ENCODE measurements at regions not wholly inside any gene's neighbourhood (a gene's known extent, or its start where the extent isn't known, plus 50 kb on each side); places are given as distances from the start of the nearest gene placed in this dataset.

GRCh38 chr13:109631069-109631468 is 155.3 kb downstream of the IRS2 start:
- no peak overlapping the region for H3K4me3 ChIP-seq (ENCODE audit: low read depth, low read length)
- CTCF ChIA-PET: no interaction called here
- no peak overlapping the region for H3K27ac ChIP-seq (ENCODE audit: extremely low read depth, low read depth, low read length)
- H3K4me1 ChIP-seq (ENCODE audit: control insufficient read depth, insufficient read depth, low read length): no peaks in the 10 kb centered on the region
- H3K36me3 ChIP-seq (ENCODE audit: control insufficient read depth in 2 of 2, insufficient read depth in 1 of 2, low read length in 2 of 2): no peaks in the 10 kb centered on the region
- no peaks in the 10 kb centered on the region for H3K9me3 ChIP-seq (ENCODE audit: control insufficient read depth, insufficient read depth, low read depth, low read length)
- TF ChIP-seq ZNF274 (IDR thresholded peaks at IDR 0.05; ENCODE audit: low read length): no peak
- TF ChIP-seq ZNF274 (tag by site-specific recombination; IDR thresholded peaks at IDR 0.05; ENCODE audit: borderline replicate concordance): no peak
- no peak for TF ChIP-seq MZF1 (tag by site-specific recombination; IDR thresholded peaks at IDR 0.05; ENCODE audit: borderline replicate concordance)
- no peak for TF ChIP-seq ZNF670 (tag by site-specific recombination; IDR thresholded peaks at IDR 0.05; ENCODE audit: low read depth)
- TF ChIP-seq ZNF501 (tag by site-specific recombination; IDR thresholded peaks at IDR 0.05): no peak
- no peak for TF ChIP-seq ZSCAN23 (tag by site-specific recombination; IDR thresholded peaks at IDR 0.05)
- no peak for TF ChIP-seq ZNF214 (tag by site-specific recombination; IDR thresholded peaks at IDR 0.05; ENCODE audit: borderline replicate concordance)
- no peak for TF ChIP-seq ZNF776 (tag by site-specific recombination; IDR thresholded peaks at IDR 0.05; ENCODE audit: borderline replicate concordance)
- TF ChIP-seq ZNF335 (tag by site-specific recombination; conservative IDR thresholded peaks at IDR 0.05): no peak
- TF ChIP-seq, protein P1, sequence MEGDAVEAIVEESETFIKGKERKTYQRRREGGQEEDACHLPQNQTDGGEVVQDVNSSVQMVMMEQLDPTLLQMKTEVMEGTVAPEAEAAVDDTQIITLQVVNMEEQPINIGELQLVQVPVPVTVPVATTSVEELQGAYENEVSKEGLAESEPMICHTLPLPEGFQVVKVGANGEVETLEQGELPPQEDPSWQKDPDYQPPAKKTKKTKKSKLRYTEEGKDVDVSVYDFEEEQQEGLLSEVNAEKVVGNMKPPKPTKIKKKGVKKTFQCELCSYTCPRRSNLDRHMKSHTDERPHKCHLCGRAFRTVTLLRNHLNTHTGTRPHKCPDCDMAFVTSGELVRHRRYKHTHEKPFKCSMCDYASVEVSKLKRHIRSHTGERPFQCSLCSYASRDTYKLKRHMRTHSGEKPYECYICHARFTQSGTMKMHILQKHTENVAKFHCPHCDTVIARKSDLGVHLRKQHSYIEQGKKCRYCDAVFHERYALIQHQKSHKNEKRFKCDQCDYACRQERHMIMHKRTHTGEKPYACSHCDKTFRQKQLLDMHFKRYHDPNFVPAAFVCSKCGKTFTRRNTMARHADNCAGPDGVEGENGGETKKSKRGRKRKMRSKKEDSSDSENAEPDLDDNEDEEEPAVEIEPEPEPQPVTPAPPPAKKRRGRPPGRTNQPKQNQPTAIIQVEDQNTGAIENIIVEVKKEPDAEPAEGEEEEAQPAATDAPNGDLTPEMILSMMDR (tag by site-specific recombination; IDR thresholded peaks at IDR 0.05): no peak
- TF ChIP-seq ZNF16 (tag by site-specific recombination; IDR thresholded peaks at IDR 0.05; ENCODE audit: low read depth): no peak
- no peak for TF ChIP-seq ZNF211 (tag by site-specific recombination; IDR thresholded peaks at IDR 0.05; ENCODE audit: low read depth)
- no peak for TF ChIP-seq ZNF433 (tag by site-specific recombination; IDR thresholded peaks at IDR 0.05; ENCODE audit: low read depth)
- no peak for TF ChIP-seq ZNF2 (tag by site-specific recombination; IDR thresholded peaks at IDR 0.05)
- TF ChIP-seq TCF7L2 (IDR thresholded peaks at IDR 0.05; ENCODE audit: borderline replicate concordance, low read depth, low read length): no peak
- no peak for TF ChIP-seq ZNF157 (tag by site-specific recombination; IDR thresholded peaks at IDR 0.05)
- TF ChIP-seq ZNF18 (tag by site-specific recombination; IDR thresholded peaks at IDR 0.05): no peak
- TF ChIP-seq ZNF701 (tag by site-specific recombination; IDR thresholded peaks at IDR 0.05): no peak
- TF ChIP-seq, protein P2, sequence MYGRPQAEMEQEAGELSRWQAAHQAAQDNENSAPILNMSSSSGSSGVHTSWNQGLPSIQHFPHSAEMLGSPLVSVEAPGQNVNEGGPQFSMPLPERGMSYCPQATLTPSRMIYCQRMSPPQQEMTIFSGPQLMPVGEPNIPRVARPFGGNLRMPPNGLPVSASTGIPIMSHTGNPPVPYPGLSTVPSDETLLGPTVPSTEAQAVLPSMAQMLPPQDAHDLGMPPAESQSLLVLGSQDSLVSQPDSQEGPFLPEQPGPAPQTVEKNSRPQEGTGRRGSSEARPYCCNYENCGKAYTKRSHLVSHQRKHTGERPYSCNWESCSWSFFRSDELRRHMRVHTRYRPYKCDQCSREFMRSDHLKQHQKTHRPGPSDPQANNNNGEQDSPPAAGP (tag by site-specific recombination; IDR thresholded peaks at IDR 0.05): no peak
- TF ChIP-seq, protein P3, sequence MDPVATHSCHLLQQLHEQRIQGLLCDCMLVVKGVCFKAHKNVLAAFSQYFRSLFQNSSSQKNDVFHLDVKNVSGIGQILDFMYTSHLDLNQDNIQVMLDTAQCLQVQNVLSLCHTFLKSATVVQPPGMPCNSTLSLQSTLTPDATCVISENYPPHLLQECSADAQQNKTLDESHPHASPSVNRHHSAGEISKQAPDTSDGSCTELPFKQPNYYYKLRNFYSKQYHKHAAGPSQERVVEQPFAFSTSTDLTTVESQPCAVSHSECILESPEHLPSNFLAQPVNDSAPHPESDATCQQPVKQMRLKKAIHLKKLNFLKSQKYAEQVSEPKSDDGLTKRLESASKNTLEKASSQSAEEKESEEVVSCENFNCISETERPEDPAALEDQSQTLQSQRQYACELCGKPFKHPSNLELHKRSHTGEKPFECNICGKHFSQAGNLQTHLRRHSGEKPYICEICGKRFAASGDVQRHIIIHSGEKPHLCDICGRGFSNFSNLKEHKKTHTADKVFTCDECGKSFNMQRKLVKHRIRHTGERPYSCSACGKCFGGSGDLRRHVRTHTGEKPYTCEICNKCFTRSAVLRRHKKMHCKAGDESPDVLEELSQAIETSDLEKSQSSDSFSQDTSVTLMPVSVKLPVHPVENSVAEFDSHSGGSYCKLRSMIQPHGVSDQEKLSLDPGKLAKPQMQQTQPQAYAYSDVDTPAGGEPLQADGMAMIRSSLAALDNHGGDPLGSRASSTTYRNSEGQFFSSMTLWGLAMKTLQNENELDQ (tag by site-specific recombination; IDR thresholded peaks at IDR 0.05; ENCODE audit: low read depth): no peak
- TF ChIP-seq, protein P4, sequence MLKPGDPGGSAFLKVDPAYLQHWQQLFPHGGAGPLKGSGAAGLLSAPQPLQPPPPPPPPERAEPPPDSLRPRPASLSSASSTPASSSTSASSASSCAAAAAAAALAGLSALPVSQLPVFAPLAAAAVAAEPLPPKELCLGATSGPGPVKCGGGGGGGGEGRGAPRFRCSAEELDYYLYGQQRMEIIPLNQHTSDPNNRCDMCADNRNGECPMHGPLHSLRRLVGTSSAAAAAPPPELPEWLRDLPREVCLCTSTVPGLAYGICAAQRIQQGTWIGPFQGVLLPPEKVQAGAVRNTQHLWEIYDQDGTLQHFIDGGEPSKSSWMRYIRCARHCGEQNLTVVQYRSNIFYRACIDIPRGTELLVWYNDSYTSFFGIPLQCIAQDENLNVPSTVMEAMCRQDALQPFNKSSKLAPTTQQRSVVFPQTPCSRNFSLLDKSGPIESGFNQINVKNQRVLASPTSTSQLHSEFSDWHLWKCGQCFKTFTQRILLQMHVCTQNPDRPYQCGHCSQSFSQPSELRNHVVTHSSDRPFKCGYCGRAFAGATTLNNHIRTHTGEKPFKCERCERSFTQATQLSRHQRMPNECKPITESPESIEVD (tag by site-specific recombination; IDR thresholded peaks at IDR 0.05): no peak
- POLR2A ChIA-PET: no interaction called here
